ENCODE measurements at regions not wholly inside any gene's neighbourhood (a gene's known extent, or its start where the extent isn't known, plus 50 kb on each side); places are given as distances from the start of the nearest gene placed in this dataset.

DNA sequence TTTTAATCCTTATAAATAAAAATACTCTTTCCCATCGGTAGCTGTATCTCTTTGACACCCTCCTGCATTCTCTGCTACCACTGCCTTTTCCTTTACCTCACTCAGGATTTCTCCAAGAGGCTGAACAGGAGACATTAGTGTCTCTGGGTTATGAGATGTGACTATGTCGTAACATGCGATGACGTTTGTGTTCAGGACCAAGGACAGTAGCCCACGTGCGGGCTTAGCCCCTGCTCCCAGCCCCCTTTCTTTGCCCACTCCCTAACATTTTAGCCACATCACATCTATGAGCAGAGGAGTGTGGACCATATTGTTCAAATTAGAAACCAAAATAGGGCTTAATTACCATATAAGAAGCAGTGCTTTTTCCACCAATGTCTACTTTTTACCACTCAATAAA, 369.3 kb downstream of the FBXW7 start:
- Mint-ChIP-seq H3K4me1 (no peaks in the 10 kb centered on the region), H3K9me3 (ENCODE audit: low read depth) (no peaks in the 10 kb centered on the region), H3K27ac (no peak overlapping the region), H3K36me3 (ENCODE audit: low read depth) (no peaks in the 10 kb centered on the region), H3K4me3 (no peak overlapping the region), H3K27me3 (no peaks in the 10 kb centered on the region)
- ATAC-seq (no peak), DNase-seq (peak; percentile 19)
- intact Hi-C loops (cut with DNase I, micrococcal nuclease) = no loop called here
- POLR2A ChIA-PET = no interaction called here
- CTCF ChIA-PET = no interaction called here

DNA sequence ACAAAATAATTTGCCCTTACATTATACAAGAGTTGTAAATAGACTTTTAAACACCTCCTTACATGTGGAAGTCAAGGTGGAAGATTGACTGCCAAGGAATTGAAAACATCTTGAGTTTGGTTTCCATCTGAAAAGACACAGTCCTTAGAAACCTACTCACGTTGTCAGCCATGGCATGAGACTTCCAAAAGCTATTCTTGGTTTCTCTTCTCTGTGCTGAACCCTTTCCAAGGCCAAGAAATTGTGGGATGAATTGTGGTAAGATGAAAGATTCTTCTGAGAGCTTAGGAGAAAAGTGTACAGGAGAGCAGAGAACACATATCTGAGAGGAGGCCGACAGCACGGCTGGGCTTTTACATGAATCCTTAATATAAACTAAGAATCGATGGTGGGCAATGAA, 370.0 kb downstream of the FBXW7 start:
- Mint-ChIP-seq H3K27me3 (no peaks in the 10 kb centered on the region), H3K9me3 (ENCODE audit: low read depth) (no peaks in the 10 kb centered on the region), H3K4me1 (no peaks in the 10 kb centered on the region), H3K36me3 (ENCODE audit: low read depth) (no peaks in the 10 kb centered on the region), H3K4me3 (no peak overlapping the region), H3K27ac (no peak overlapping the region)
- intact Hi-C loops (cut with DNase I, micrococcal nuclease) = no loop called here
- DNase-seq (no peak), ATAC-seq (no peak)
- CTCF ChIA-PET = interaction anchor here (0.8 kb wide), 1 partner anchor 119 kb away, joined by 3 read pairs; no protein-coding TSS in a partner anchor
- POLR2A ChIA-PET = no interaction called here

DNA sequence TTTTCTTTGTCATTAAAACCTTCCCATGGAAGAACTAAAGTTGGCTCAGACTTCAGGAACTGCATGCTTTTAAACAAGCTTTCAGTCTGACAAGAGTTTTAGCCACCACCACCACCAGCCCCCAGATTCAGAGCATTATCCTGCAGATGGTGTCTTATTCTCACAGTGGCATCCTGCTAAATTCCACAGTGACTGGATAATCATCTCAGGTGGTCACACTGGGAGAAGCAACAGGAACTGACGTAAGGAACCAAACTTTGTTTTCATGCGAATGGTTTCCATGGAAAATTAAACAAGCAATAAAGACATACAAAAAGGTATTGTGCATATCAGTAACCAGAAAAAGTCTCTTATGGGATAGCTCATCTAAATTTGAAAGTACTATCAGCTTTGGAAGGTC, 370.7 kb downstream of the FBXW7 start:
- CTCF ChIA-PET = interaction anchor here (0.7 to 0.8 kb wide), 2 partner anchors 120 to 225 kb away, joined by 3 read pairs; no protein-coding TSS in a partner anchor
- no peak for DNase-seq
- no peak for ATAC-seq

DNA sequence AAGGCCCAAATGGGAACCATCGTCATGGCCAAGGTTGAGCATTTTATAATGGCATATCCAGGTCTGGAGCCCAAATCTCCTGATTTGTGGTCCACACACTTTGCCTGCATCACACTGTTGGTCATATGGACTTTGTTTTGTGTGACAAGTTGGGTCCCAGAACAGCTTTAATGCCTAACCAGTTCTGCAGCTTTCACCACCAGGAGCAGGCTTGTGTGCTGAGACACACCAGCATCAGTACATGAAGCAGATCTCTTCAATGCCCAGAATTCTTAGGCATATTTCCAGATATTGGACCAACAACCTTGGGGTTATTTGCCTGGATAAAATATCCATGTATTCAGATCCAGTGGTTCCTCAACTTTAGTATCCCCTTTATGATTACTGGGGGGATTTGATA, 371.3 kb downstream of the FBXW7 start:
- H3K27ac Mint-ChIP-seq = no peak overlapping the region
- intact Hi-C loops (cut with DNase I, micrococcal nuclease) = no loop called here
- ChIA-PET POLR2A (no interaction called here), CTCF (no interaction called here)
- no peaks in the 10 kb centered on the region for H3K36me3 Mint-ChIP-seq (ENCODE audit: low read depth)
- DNase-seq (no peak), ATAC-seq (no peak)
- no peaks in the 10 kb centered on the region for H3K27me3 Mint-ChIP-seq
- H3K4me3 Mint-ChIP-seq = no peak overlapping the region
- no peaks in the 10 kb centered on the region for H3K4me1 Mint-ChIP-seq
- no peaks in the 10 kb centered on the region for H3K9me3 Mint-ChIP-seq (ENCODE audit: low read depth)

More for the DNA sequence above, 370.7 kb downstream of the FBXW7 start:
- no peaks in the 10 kb centered on the region for H3K4me1 Mint-ChIP-seq
- no peak overlapping the region for H3K27ac Mint-ChIP-seq
- no peak overlapping the region for H3K4me3 Mint-ChIP-seq
- H3K9me3 Mint-ChIP-seq (ENCODE audit: low read depth) = no peaks in the 10 kb centered on the region
- POLR2A ChIA-PET = no interaction called here
- H3K36me3 Mint-ChIP-seq (ENCODE audit: low read depth) = no peaks in the 10 kb centered on the region
- H3K27me3 Mint-ChIP-seq = no peaks in the 10 kb centered on the region
- intact Hi-C loops (cut with DNase I, micrococcal nuclease) = no loop called here

DNA sequence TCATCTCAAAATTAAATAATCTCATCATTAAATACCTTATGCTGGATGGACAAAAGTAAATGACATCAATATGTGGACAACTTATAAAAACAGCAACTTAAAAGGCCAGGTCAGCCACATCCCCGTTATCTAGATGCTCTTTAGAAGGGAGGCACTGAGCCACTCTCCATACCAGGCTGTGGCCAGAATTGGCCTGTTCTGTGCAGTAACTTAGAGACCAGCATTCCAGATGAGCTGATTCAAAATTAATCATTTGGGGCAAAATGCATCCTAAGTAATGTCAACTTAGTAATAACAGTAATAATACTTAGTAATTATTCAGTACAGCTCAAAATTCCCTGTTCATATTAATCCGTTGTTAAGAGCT, 373.6 kb downstream of the FBXW7 start:
- DNase-seq (no peak), ATAC-seq (no peak)
- ChIA-PET CTCF (no interaction called here), POLR2A (no interaction called here)
- no peaks in the 10 kb centered on the region for H3K9me3 Mint-ChIP-seq (ENCODE audit: low read depth)
- no peak overlapping the region for H3K4me3 Mint-ChIP-seq
- peaks cover 12% of the 10 kb centered on the region for H3K4me1 Mint-ChIP-seq
- H3K27me3 Mint-ChIP-seq = no peaks in the 10 kb centered on the region
- no peak overlapping the region for H3K27ac Mint-ChIP-seq
- no peaks in the 10 kb centered on the region for H3K36me3 Mint-ChIP-seq (ENCODE audit: low read depth)
- intact Hi-C loops (cut with DNase I, micrococcal nuclease) = no loop called here

DNA sequence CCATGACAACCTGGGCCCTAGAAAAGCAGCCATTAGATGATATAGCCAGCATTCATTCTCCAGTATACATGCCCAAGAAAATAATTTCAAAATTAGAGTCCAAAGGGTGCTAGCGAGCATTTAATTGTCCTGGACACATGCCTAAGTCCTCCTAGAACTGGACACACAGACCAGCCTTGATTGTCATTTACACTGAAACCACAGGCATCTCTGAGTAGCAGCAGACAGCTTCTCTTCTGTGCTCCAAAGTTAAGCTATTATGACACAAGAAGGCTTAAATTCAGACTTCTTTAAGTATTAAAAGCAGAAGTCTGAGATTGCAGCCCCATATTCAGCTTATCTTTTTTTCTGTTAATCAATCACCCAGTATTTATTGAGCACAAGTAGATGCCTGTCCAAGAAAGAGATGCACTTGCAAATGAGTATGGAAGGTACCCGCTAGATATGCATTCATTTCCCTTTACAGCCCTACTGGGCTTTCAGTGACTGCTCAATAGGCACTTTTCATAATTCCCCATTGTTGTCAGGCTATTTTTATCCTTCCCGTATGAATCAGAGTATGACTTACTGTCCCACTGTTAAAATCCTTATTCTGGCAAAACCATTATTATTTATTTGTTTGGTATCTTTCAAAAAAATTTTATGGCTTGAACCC, 374.1 kb downstream of the FBXW7 start:
- CTCF ChIA-PET = no interaction called here

DNA sequence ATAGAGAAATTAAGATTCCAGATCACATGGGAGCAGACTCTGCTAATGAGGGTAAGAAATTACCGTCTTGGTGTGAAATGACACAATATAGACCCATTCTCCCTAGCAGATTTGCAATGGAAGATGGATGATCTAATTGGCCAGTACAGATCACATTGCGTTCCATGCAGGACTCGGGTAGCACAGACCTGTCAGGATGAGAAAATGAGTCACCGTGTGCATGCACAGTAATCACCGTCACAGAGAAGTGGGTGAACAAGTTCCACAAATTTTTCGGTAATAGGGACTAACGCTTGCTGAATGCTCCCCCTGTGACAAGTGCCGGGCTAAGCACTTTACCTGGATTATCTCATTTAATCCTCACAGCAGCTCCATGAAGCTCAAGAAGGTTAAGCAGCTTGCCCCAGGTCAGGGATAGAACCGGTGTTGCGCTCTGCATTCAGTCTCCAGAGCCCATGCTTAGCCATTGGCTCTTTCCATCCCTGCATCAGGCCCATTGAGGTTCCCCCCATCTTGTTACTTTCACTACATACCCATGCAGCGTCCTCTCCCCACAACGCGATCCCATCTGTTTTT, 375.6 kb downstream of the FBXW7 start:
- H3K4me3 Mint-ChIP-seq = no peak overlapping the region
- no peak for DNase-seq
- ChIA-PET POLR2A (no interaction called here), CTCF (no interaction called here)
- no peaks in the 10 kb centered on the region for H3K27me3 Mint-ChIP-seq
- peaks cover 16% of the 10 kb centered on the region for H3K4me1 Mint-ChIP-seq
- ATAC-seq = no peak
- no peak overlapping the region for H3K27ac Mint-ChIP-seq
- H3K36me3 Mint-ChIP-seq (ENCODE audit: low read depth) = no peaks in the 10 kb centered on the region
- intact Hi-C loops (cut with DNase I, micrococcal nuclease) = no loop called here
- no peaks in the 10 kb centered on the region for H3K9me3 Mint-ChIP-seq (ENCODE audit: low read depth)

More for the DNA sequence above, 374.1 kb downstream of the FBXW7 start:
- no peak for ATAC-seq
- intact Hi-C loops (cut with DNase I, micrococcal nuclease) = no loop called here
- H3K27me3 Mint-ChIP-seq = no peaks in the 10 kb centered on the region
- no peaks in the 10 kb centered on the region for H3K9me3 Mint-ChIP-seq (ENCODE audit: low read depth)
- H3K27ac Mint-ChIP-seq = no peak overlapping the region
- POLR2A ChIA-PET = no interaction called here
- no peak overlapping the region for H3K4me3 Mint-ChIP-seq
- peaks cover 16% of the 10 kb centered on the region for H3K4me1 Mint-ChIP-seq
- DNase-seq = no peak
- H3K36me3 Mint-ChIP-seq (ENCODE audit: low read depth) = no peaks in the 10 kb centered on the region

DNA sequence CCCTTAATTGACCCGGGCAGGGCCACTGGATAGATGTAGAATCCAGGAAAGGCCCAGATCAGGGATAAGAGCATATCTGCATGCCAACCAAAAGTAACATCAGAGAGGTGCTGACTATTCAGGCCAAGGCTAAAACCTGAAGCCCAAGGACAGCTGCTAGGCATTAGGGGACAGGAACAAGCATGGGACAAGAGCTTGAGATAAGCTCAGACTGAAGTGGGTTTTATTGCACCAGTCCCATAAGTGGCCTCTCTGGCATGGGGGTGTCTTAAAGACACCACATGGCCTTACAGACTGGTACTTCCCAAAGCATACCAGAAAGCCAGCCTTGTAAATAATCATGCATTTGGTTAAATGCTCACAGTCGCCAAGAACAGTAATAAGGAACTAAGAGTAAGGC, 376.1 kb downstream of the FBXW7 start:
- ChIA-PET POLR2A (no interaction called here), CTCF (no interaction called here)
- Mint-ChIP-seq H3K36me3 (ENCODE audit: low read depth) (no peaks in the 10 kb centered on the region), H3K9me3 (ENCODE audit: low read depth) (no peaks in the 10 kb centered on the region), H3K27ac (no peak overlapping the region), H3K4me1 (peaks cover 20% of the 10 kb centered on the region), H3K4me3 (no peak overlapping the region), H3K27me3 (no peaks in the 10 kb centered on the region)
- DNase-seq (no peak), ATAC-seq (no peak)
- intact Hi-C loops (cut with DNase I, micrococcal nuclease) = no loop called here

DNA sequence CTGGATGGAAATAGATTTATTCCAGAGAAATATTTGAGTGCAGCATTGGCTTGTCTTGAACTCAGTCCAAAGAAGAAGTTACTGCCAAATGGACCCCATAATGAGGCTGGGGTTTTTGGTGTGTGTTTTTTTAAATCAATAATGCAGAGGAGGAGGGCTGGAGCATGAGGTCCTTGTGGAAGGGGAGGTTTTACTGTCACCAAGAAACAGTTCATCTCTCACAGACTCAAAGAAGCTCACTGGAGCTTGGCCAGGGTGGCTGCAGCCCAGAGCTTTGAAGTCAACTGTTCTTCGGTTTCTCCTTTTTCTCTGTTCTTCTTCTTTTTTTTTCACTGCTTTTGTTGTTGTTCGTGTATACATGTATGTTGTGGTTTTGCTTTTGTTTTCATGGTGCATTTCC, 377.7 kb downstream of the FBXW7 start:
- ATAC-seq (no peak), DNase-seq (no peak)
- peaks cover 26% of the 10 kb centered on the region for H3K4me1 Mint-ChIP-seq
- H3K36me3 Mint-ChIP-seq (ENCODE audit: low read depth) = no peaks in the 10 kb centered on the region
- no peak overlapping the region for H3K4me3 Mint-ChIP-seq
- no peak overlapping the region for H3K27ac Mint-ChIP-seq
- ChIA-PET POLR2A (no interaction called here), CTCF (interaction anchor here (0.7 to 0.8 kb wide), 2 partner anchors 93 to 191 kb away, joined by 3 read pairs; no protein-coding TSS in a partner anchor)
- no peaks in the 10 kb centered on the region for H3K9me3 Mint-ChIP-seq (ENCODE audit: low read depth)
- intact Hi-C loops (cut with DNase I, micrococcal nuclease) = no loop called here
- H3K27me3 Mint-ChIP-seq = no peaks in the 10 kb centered on the region

DNA sequence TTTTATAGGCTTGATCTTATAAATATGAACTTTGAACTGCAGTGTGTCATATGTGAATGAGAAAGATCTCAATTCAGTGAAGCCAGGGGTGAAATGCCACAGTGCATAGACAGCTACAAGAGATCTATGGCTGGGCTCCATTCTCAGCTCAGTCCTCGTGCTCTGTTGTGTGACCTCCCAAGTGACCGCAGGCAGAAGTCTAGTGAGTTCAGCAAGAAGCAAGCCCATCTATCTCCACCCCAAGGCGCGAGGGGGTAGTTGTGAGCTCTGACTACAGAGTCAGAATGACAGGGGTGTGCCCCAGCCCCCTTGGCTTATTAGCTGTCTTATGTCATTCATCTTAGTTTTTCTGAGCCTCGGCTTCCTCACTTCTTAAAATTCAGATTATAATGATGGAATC, 378.3 kb downstream of the FBXW7 start:
- H3K4me3 Mint-ChIP-seq = no peak overlapping the region
- no peaks in the 10 kb centered on the region for H3K27me3 Mint-ChIP-seq
- no peaks in the 10 kb centered on the region for H3K36me3 Mint-ChIP-seq (ENCODE audit: low read depth)
- no peaks in the 10 kb centered on the region for H3K9me3 Mint-ChIP-seq (ENCODE audit: low read depth)
- H3K4me1 Mint-ChIP-seq = peaks cover 26% of the 10 kb centered on the region
- CTCF ChIA-PET = interaction anchor here (0.7 to 0.8 kb wide), 2 partner anchors 93 to 190 kb away, joined by 3 read pairs; no protein-coding TSS in a partner anchor
- no peak for ATAC-seq
- H3K27ac Mint-ChIP-seq = no peak overlapping the region
- intact Hi-C loops (cut with DNase I, micrococcal nuclease) = no loop called here
- POLR2A ChIA-PET = no interaction called here
- DNase-seq = no peak

DNA sequence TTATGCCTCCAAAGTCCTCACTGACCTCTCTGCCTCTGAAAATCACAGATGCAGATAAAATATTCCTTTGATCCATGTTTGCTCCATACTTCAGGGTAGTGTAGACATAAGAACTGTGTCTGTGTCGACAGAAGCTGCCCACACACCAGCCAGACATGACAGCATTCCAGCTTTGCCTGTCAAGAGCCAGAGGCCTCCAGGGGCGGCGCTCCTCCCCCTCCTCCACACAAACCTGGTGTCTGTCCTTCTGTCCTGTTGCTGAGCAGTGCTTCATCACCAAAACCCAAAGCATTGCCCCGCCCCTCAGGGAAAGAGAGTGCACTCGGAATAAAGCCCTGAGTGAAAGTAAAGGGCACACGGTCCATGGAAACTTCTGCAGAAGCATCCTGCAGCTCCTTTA, 379.4 kb downstream of the FBXW7 start:
- Mint-ChIP-seq H3K27me3 (no peaks in the 10 kb centered on the region), H3K4me3 (no peak overlapping the region), H3K27ac (no peak overlapping the region), H3K4me1 (peaks cover 26% of the 10 kb centered on the region), H3K36me3 (ENCODE audit: low read depth) (no peaks in the 10 kb centered on the region), H3K9me3 (ENCODE audit: low read depth) (no peaks in the 10 kb centered on the region)
- ChIA-PET POLR2A (no interaction called here), CTCF (no interaction called here)
- intact Hi-C loops (cut with DNase I, micrococcal nuclease) = no loop called here
- no peak for DNase-seq
- no peak for ATAC-seq

DNA sequence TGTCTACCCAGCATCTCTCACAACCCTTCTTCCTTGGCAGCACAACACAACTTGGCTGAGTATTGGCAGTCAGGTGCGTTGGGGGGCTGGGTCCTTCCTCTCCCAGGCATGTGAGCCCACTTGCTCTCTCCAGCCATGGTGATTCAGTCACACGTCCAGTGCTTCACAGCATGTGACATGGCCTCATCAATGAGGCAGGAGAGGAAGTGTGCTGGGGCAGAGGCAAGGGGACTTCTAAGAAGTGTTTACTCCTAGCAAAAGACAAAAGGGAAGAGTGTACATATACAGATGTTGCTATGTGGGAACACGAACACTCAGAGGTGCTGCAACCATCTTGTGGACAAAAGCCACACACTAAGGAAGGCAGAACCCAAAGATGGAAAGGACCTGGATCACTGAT, 380.8 kb downstream of the FBXW7 start:
- DNase-seq (no peak), ATAC-seq (no peak)
- Mint-ChIP-seq H3K4me1 (peaks cover 26% of the 10 kb centered on the region), H3K27ac (no peak overlapping the region), H3K36me3 (ENCODE audit: low read depth) (no peaks in the 10 kb centered on the region), H3K4me3 (no peak overlapping the region), H3K9me3 (ENCODE audit: low read depth) (no peaks in the 10 kb centered on the region), H3K27me3 (no peaks in the 10 kb centered on the region)
- intact Hi-C loops (cut with DNase I, micrococcal nuclease) = no loop called here
- CTCF ChIA-PET = no interaction called here
- POLR2A ChIA-PET = no interaction called here

Measured in activated CD4-positive, alpha-beta T cell treated with anti-CD3 and anti-CD28 coated beads for 36 hours (primary cell).